GM23248 (cell line): ENCODE measurements at regions not wholly inside any gene's neighbourhood (a gene's known extent, or its start where the extent isn't known, plus 50 kb on each side); places are given as distances from the start of the nearest gene placed in this dataset.

Experiments
- EZH2 ChIP-seq: fragments of 200-600 bp; sonication (generic); IDR thresholded peaks from 2 replicates; pipeline ENCODE4 v1.6.1; 2018; ENCODE audit warnings: antibody characterized with exemption, mild to moderate bottlenecking; ENCODE audit not compliant: insufficient read depth, poor library complexity, severe bottlenecking
- EZH2phosphoT487 ChIP-seq: fragments of 200-600 bp; sonication (generic); IDR thresholded peaks from 2 replicates; pipeline ENCODE4 v1.6.1; 2018; ENCODE audit warnings: antibody characterized with exemption, moderate library complexity, mild to moderate bottlenecking, low read depth; ENCODE audit not compliant: insufficient read depth

DNA sequence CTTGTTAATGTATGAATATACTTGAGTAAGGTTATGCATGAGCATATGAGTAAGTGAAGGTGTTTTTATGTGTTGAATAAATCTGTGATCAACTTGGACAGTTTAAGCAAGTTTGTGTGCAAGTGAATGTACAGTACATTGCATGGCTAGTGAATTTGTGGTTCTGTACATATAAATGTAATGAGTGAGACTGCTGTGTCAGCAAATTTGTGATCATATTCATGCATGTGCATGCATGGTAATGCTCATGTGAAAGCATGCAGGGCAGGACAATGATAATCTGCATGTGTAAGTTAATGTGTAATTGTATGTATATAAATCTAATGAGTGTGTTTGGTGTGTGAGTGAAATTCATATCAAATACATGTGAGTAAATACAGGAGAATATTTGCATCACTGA is 188.5 kb downstream of the PWWP3B start:
- TF ChIP-seq EZH2phosphoT487 = no peak
- TF ChIP-seq EZH2 = no peak
